Liver (tissue), 8 donors: ENCODE measurements at regions not wholly inside any gene's neighbourhood (a gene's known extent, or its start where the extent isn't known, plus 50 kb on each side); places are given as distances from the start of the nearest gene placed in this dataset.
"Not testable (repeated sequence)": the region's sequence is repeated elsewhere in the genome, so short reads cannot be mapped to it uniquely, and the experiment has no call there.

Experiments
- DNase-seq: peaks from one replicate; pipeline ENCODE4 v3.0.0-alpha.2; 2017; ENCODE audit warnings: low spot score
- H3K27ac ChIP-seq, 2 donors: one replicate each; pipeline ENCODE4 v1.7.0; 2013; ENCODE audit warnings: inconsistent platforms in 2 of 2, low read length in 2 of 2, control low read depth in 1 of 2, low read depth in 1 of 2, mild to moderate bottlenecking in 1 of 2
- H3K27me3 ChIP-seq, 4 donors: one replicate each; pipeline versions ENCODE4 v1.6.1 to v1.7.0; 2013; ENCODE audit warnings: low read length in 3 of 4, inconsistent platforms in 1 of 4, mild to moderate bottlenecking in 1 of 4, moderate library complexity in 1 of 4; ENCODE audit not compliant: control insufficient read depth in 4 of 4, insufficient read depth in 4 of 4
- H3K36me3 ChIP-seq, 4 donors: one replicate each; pipeline versions ENCODE4 v1.6.1 to v1.7.0; 2013; ENCODE audit warnings: low read length in 3 of 4, mild to moderate bottlenecking in 3 of 4, low read depth in 1 of 4, moderate library complexity in 1 of 4; ENCODE audit not compliant: control insufficient read depth in 4 of 4, insufficient read depth in 3 of 4
- H3K4me1 ChIP-seq, 4 donors: one replicate each; pipeline versions ENCODE4 v1.6.1 to v1.7.0; 2013; ENCODE audit warnings: low read length in 3 of 4, mild to moderate bottlenecking in 3 of 4, moderate library complexity in 1 of 4; ENCODE audit not compliant: control insufficient read depth in 4 of 4, insufficient read depth in 4 of 4
- H3K4me3 ChIP-seq, 3 donors: one replicate each; pipeline versions ENCODE4 v1.6.1 to v1.7.0; 2013; ENCODE audit warnings: low read length in 3 of 3, control low read depth in 1 of 3, low read depth in 1 of 3, mild to moderate bottlenecking in 1 of 3
- H3K9ac ChIP-seq, 2 donors: one replicate each; pipeline ENCODE4 v1.7.0; 2013; ENCODE audit warnings: low read length in 2 of 2, mild to moderate bottlenecking in 2 of 2, moderate library complexity in 2 of 2, control low read depth in 1 of 2, low read depth in 1 of 2
- H3K9me3 ChIP-seq, 4 donors: one replicate each; pipeline versions ENCODE4 v1.6.1 to v1.7.0; 2013; ENCODE audit warnings: low read length in 3 of 4; ENCODE audit not compliant: control insufficient read depth in 4 of 4
- ATF3 ChIP-seq: IDR thresholded peaks from 2 replicates; pipeline ENCODE4 v1.6.1; 2016; ENCODE audit warnings: antibody characterized with exemption
- CTCF ChIP-seq: fragments of 150-350 bp; IDR thresholded peaks from 2 replicates; pipeline ENCODE4 v1.5.1; 2017; ENCODE audit warnings: improper control_type of control experiment, low read depth, low read length; ENCODE audit not compliant: missing input control
- EGR1 ChIP-seq, 2 donors: IDR thresholded peaks; 2 replicates each; pipeline ENCODE4 v1.6.1; 2016 to 2018; ENCODE audit warnings: antibody characterized with exemption in 2 of 2, low read depth in 2 of 2
- FOXA2 ChIP-seq: IDR thresholded peaks from 2 replicates; pipeline ENCODE4 v1.6.1; 2016; ENCODE audit warnings: antibody characterized with exemption
- GABPA ChIP-seq, 2 donors: IDR thresholded peaks in 1 of 2; conservative IDR thresholded peaks in 1 of 2; 2 replicates each; pipeline ENCODE4 v1.6.1; 2016; ENCODE audit warnings: antibody characterized with exemption in 2 of 2, mild to moderate bottlenecking in 1 of 2, moderate library complexity in 1 of 2
- HNF4A ChIP-seq, 2 donors: conservative IDR thresholded peaks; 2 replicates each; pipeline ENCODE4 v1.6.1; 2016; ENCODE audit warnings: antibody characterized with exemption in 2 of 2, mild to moderate bottlenecking in 2 of 2
- JUND ChIP-seq, 2 donors: IDR thresholded peaks; 2 replicates each; pipeline ENCODE4 v1.6.1; 2016; ENCODE audit warnings: antibody characterized with exemption in 2 of 2
- MAX ChIP-seq: IDR thresholded peaks from 2 replicates; pipeline ENCODE4 v1.6.1; 2016; ENCODE audit warnings: antibody characterized with exemption
- NR2F2 ChIP-seq: IDR thresholded peaks from 2 replicates; pipeline ENCODE4 v1.6.1; 2016; ENCODE audit warnings: antibody characterized with exemption
- RAD21 ChIP-seq, 2 donors: IDR thresholded peaks; 2 replicates each; pipeline ENCODE4 v1.6.1; 2016; ENCODE audit warnings: antibody characterized with exemption in 2 of 2, mild to moderate bottlenecking in 2 of 2
- REST ChIP-seq: IDR thresholded peaks from 2 replicates; pipeline ENCODE4 v1.6.1; 2016; ENCODE audit warnings: antibody characterized with exemption, mild to moderate bottlenecking
- RXRA ChIP-seq, 2 donors: IDR thresholded peaks; 2 replicates each; pipeline ENCODE4 v1.6.1; 2017 to 2018; ENCODE audit warnings: antibody characterized with exemption in 2 of 2, mild to moderate bottlenecking in 1 of 2
- SP1 ChIP-seq: IDR thresholded peaks from 2 replicates; pipeline ENCODE4 v1.6.1; 2018; ENCODE audit warnings: antibody characterized with exemption, mild to moderate bottlenecking
- TAF1 ChIP-seq: conservative IDR thresholded peaks from 2 replicates; pipeline ENCODE4 v1.6.1; 2016; ENCODE audit warnings: antibody characterized with exemption, mild to moderate bottlenecking
- ZBTB33 ChIP-seq: IDR thresholded peaks from 2 replicates; pipeline ENCODE4 v1.6.1; 2016; ENCODE audit warnings: antibody characterized with exemption
- WGBS: extraction: QIAGEN DNeasy Blood & Tissue Kit; methylation state at CpG from one replicate; pipeline ENCODE4 v1.1.7; 2013; 5-methylcytosine and 5-hydroxymethylcytosine counted together
- donor health status: healthy.
- donor health status: healthy.
- donor health status: healthy.
- donor health status: healthy.
- donor health status: healthy.

- Histone ChIP-seq H3K27me3 (no peaks in the 10 kb centered on the region), H3K36me3 (no peaks in the 10 kb centered on the region), H3K4me3 (no peak overlapping the region), H3K9ac (no peak overlapping the region), H3K9me3 (no peaks in the 10 kb centered on the region), H3K27ac (no peak overlapping the region), H3K4me1 (peaks cover 8 to 22% (median 14%) of the 10 kb centered on the region in 4 donors)
- TF ChIP-seq SP1 = no peak
- no peak for TF ChIP-seq RAD21 (IDR thresholded peaks at IDR 0.05)
- no peak for TF ChIP-seq ZBTB33
- TF ChIP-seq NR2F2 = no peak
- no peak for TF ChIP-seq GABPA (IDR thresholded peaks at IDR 0.05 in 1 of 2, conservative IDR thresholded peaks at IDR 0.05 in 1 of 2)
- no peak for TF ChIP-seq RXRA (IDR thresholded peaks at IDR 0.05)
- TF ChIP-seq TAF1 = no peak
- TF ChIP-seq CTCF = no peak
- no peak for TF ChIP-seq MAX
- no peak for TF ChIP-seq EGR1 (IDR thresholded peaks at IDR 0.05; ENCODE audit: low read depth in 2 of 2)
- TF ChIP-seq JUND (IDR thresholded peaks at IDR 0.05) = no peak
- TF ChIP-seq HNF4A (conservative IDR thresholded peaks at IDR 0.05) = no peak
- TF ChIP-seq ATF3 = no peak
- no peak for TF ChIP-seq REST
- TF ChIP-seq FOXA2 = no peak
- DNase-seq = no peak
- 91% methylated on average over 7 of the region's 7 CpGs for WGBS
Measured at GRCh38 chr1:245056913-245057312, 97.9 kb upstream of the KIF26B start.

- H3K4me1 ChIP-seq = peaks cover 8 to 28% (median 20%) of the 10 kb centered on the region in 4 donors
- H3K9me3 ChIP-seq, H3K36me3 ChIP-seq, H3K4me3 ChIP-seq, H3K27me3 ChIP-seq, H3K9ac ChIP-seq, DNase-seq, H3K27ac ChIP-seq: not testable (repeated sequence)
- WGBS = 98% methylated on average over 5 of the region's 5 CpGs
Measured at GRCh38 chr1:245056296-245056695, 98.5 kb upstream of the KIF26B start.
